Effector memory CD4-positive, alpha-beta T cell (primary cell): ENCODE measurements at regions not wholly inside any gene's neighbourhood (a gene's known extent, or its start where the extent isn't known, plus 50 kb on each side); places are given as distances from the start of the nearest gene placed in this dataset.

ENCODE experiments used
- DNase-seq, 3 donors: peaks; one replicate each; pipeline ENCODE4 v3.0.0-alpha.2; 2020
- H3K27ac ChIP-seq: 2 replicates; pipeline ENCODE4 v1.7.0; 2013; ENCODE audit warnings: mild to moderate bottlenecking, low read length, moderate library complexity; ENCODE audit not compliant: insufficient read depth, poor library complexity, severe bottlenecking
- H3K27me3 ChIP-seq: replicated peaks from 2 replicates; pipeline ENCODE4 v1.7.0; 2013; ENCODE audit warnings: mild to moderate bottlenecking, low read length; ENCODE audit not compliant: insufficient read depth, control insufficient read depth, poor library complexity, severe bottlenecking
- H3K36me3 ChIP-seq: 2 replicates; pipeline ENCODE4 v1.7.0; 2013; ENCODE audit warnings: mild to moderate bottlenecking, low read length, moderate library complexity; ENCODE audit not compliant: control insufficient read depth, insufficient read depth
- H3K4me1 ChIP-seq: 2 replicates; pipeline ENCODE4 v1.7.0; 2013; ENCODE audit warnings: low read length, mild to moderate bottlenecking; ENCODE audit not compliant: control insufficient read depth, insufficient read depth, poor library complexity, severe bottlenecking
- H3K4me3 ChIP-seq: 2 replicates; pipeline ENCODE4 v1.7.0; 2013; ENCODE audit warnings: low read length, low read depth, mild to moderate bottlenecking; ENCODE audit not compliant: insufficient read depth, poor library complexity, severe bottlenecking
- H3K9me3 ChIP-seq: 2 replicates; pipeline ENCODE4 v1.7.0; 2013; ENCODE audit warnings: mild to moderate bottlenecking, low read length, moderate library complexity; ENCODE audit not compliant: control insufficient read depth

- H3K4me1 ChIP-seq: no peaks in the 10 kb centered on the region
- H3K27ac ChIP-seq: no peak overlapping the region
- no peaks in the 10 kb centered on the region for H3K27me3 ChIP-seq
- H3K4me3 ChIP-seq: no peak overlapping the region
- DNase-seq: no peak
- H3K9me3 ChIP-seq: no peaks in the 10 kb centered on the region
- no peaks in the 10 kb centered on the region for H3K36me3 ChIP-seq
Measured at GRCh38 chr6:67653561-67653960, 981.5 kb upstream of the ADGRB3 start.

GRCh38 chr6:67646550-67646949 is 988.5 kb upstream of the ADGRB3 start:
- no peaks in the 10 kb centered on the region for H3K36me3 ChIP-seq
- no peaks in the 10 kb centered on the region for H3K9me3 ChIP-seq
- H3K4me3 ChIP-seq: no peak overlapping the region
- H3K27me3 ChIP-seq: no peaks in the 10 kb centered on the region
- H3K4me1 ChIP-seq: no peaks in the 10 kb centered on the region
- DNase-seq: no peak
- H3K27ac ChIP-seq: no peak overlapping the region

- no peak overlapping the region for H3K4me3 ChIP-seq
- H3K36me3 ChIP-seq: no peaks in the 10 kb centered on the region
- H3K27me3 ChIP-seq: no peaks in the 10 kb centered on the region
- no peaks in the 10 kb centered on the region for H3K4me1 ChIP-seq
- no peak for DNase-seq
- no peak overlapping the region for H3K27ac ChIP-seq
- H3K9me3 ChIP-seq: no peaks in the 10 kb centered on the region
Measured at GRCh38 chr6:67643281-67643680, 991.8 kb upstream of the ADGRB3 start.

GRCh38 chr6:67642582-67642981 is 992.5 kb upstream of the ADGRB3 start:
- Histone ChIP-seq H3K27ac (no peak overlapping the region), H3K36me3 (no peaks in the 10 kb centered on the region), H3K4me3 (no peak overlapping the region), H3K9me3 (no peaks in the 10 kb centered on the region), H3K4me1 (no peaks in the 10 kb centered on the region), H3K27me3 (no peaks in the 10 kb centered on the region)
- no peak for DNase-seq

GRCh38 chr6:67640484-67640883 is 994.6 kb upstream of the ADGRB3 start:
- H3K36me3 ChIP-seq: no peaks in the 10 kb centered on the region
- no peak for DNase-seq
- H3K9me3 ChIP-seq: no peaks in the 10 kb centered on the region
- H3K27me3 ChIP-seq: no peaks in the 10 kb centered on the region
- H3K4me3 ChIP-seq: no peak overlapping the region
- H3K4me1 ChIP-seq: no peaks in the 10 kb centered on the region
- H3K27ac ChIP-seq: no peak overlapping the region

- Histone ChIP-seq H3K27ac (no peak overlapping the region), H3K4me1 (no peaks in the 10 kb centered on the region), H3K4me3 (no peak overlapping the region), H3K9me3 (no peaks in the 10 kb centered on the region), H3K36me3 (no peaks in the 10 kb centered on the region), H3K27me3 (no peaks in the 10 kb centered on the region)
- no peak for DNase-seq
Measured at GRCh38 chr6:67639161-67639560, 995.9 kb upstream of the ADGRB3 start.

- no peak overlapping the region for H3K4me3 ChIP-seq
- H3K4me1 ChIP-seq: no peaks in the 10 kb centered on the region
- no peak overlapping the region for H3K27ac ChIP-seq
- H3K9me3 ChIP-seq: no peaks in the 10 kb centered on the region
- DNase-seq: no peak
- H3K27me3 ChIP-seq: no peaks in the 10 kb centered on the region
- no peaks in the 10 kb centered on the region for H3K36me3 ChIP-seq
Measured at GRCh38 chr6:67634199-67634598, 1000.9 kb upstream of the ADGRB3 start.

- no peak overlapping the region for H3K27ac ChIP-seq
- no peaks in the 10 kb centered on the region for H3K4me1 ChIP-seq
- DNase-seq: no peak
- H3K4me3 ChIP-seq: no peak overlapping the region
- H3K9me3 ChIP-seq: no peaks in the 10 kb centered on the region
- H3K27me3 ChIP-seq: no peaks in the 10 kb centered on the region
- H3K36me3 ChIP-seq: no peaks in the 10 kb centered on the region
Measured at GRCh38 chr6:67633058-67633457, 1002.0 kb upstream of the ADGRB3 start.

GRCh38 chr6:67630146-67630545 is 1004.9 kb upstream of the ADGRB3 start:
- Histone ChIP-seq H3K27me3 (no peaks in the 10 kb centered on the region), H3K9me3 (no peaks in the 10 kb centered on the region), H3K27ac (no peak overlapping the region), H3K4me3 (no peak overlapping the region), H3K4me1 (no peaks in the 10 kb centered on the region), H3K36me3 (no peaks in the 10 kb centered on the region)
- DNase-seq: no peak

GRCh38 chr6:67629258-67629657 is 1005.8 kb upstream of the ADGRB3 start:
- no peak for DNase-seq
- H3K36me3 ChIP-seq: no peaks in the 10 kb centered on the region
- no peaks in the 10 kb centered on the region for H3K27me3 ChIP-seq
- H3K27ac ChIP-seq: no peak overlapping the region
- no peak overlapping the region for H3K4me3 ChIP-seq
- H3K9me3 ChIP-seq: no peaks in the 10 kb centered on the region
- H3K4me1 ChIP-seq: no peaks in the 10 kb centered on the region

- H3K4me1 ChIP-seq: no peaks in the 10 kb centered on the region
- DNase-seq: no peak
- H3K36me3 ChIP-seq: no peaks in the 10 kb centered on the region
Measured at GRCh38 chr6:67615796-67616195, 1019.3 kb upstream of the ADGRB3 start.

More at GRCh38 chr6:67615796-67616195, 1019.3 kb upstream of the ADGRB3 start:
- H3K27me3 ChIP-seq: no peaks in the 10 kb centered on the region
- no peak overlapping the region for H3K4me3 ChIP-seq
- no peak overlapping the region for H3K27ac ChIP-seq
- no peaks in the 10 kb centered on the region for H3K9me3 ChIP-seq
